OCI-M1 (cell line): ENCODE measurements at regions not wholly inside any gene's neighbourhood (a gene's known extent, or its start where the extent isn't known, plus 50 kb on each side); places are given as distances from the start of the nearest gene placed in this dataset.

ENCODE experiments used
- DNase-seq: peaks from one replicate; lab custom pipeline; 2025; lab: John Stamatoyannopoulos, UW

- no peak for DNase-seq
These were observed 79.1 kb downstream of the TRIB2 start for GRCh38 chr2:12795851-12796250.

- DNase-seq, result no peak
These were observed 79.9 kb downstream of the TRIB2 start for GRCh38 chr2:12796657-12797056.

- peak; percentile 52 for DNase-seq
These were observed 81.1 kb downstream of the TRIB2 start for GRCh38 chr2:12797815-12798214.

- no peak for DNase-seq
These were observed 86.9 kb downstream of the TRIB2 start for GRCh38 chr2:12803607-12804006.

GRCh38 chr2:12804091-12804856 is 87.5 kb downstream of the TRIB2 start:
- DNase-seq, result no peak

- DNase-seq, result no peak
These were observed 88.3 kb downstream of the TRIB2 start for GRCh38 chr2:12805033-12805432.

GRCh38 chr2:12806549-12807242 is 90.0 kb downstream of the TRIB2 start:
- DNase-seq, result no peak

- DNase-seq, result no peak
These were observed 91.4 kb downstream of the TRIB2 start for GRCh38 chr2:12807907-12808810.

GRCh38 chr2:12809526-12809925 is 92.8 kb downstream of the TRIB2 start:
- no peak for DNase-seq

GRCh38 chr2:12811916-12812315 is 95.2 kb downstream of the TRIB2 start:
- DNase-seq, result no peak

GRCh38 chr2:12813166-12813565 is 96.4 kb downstream of the TRIB2 start:
- no peak for DNase-seq

- no peak for DNase-seq
These were observed 99.9 kb downstream of the TRIB2 start for GRCh38 chr2:12816379-12817306.

- DNase-seq, result no peak
These were observed 101.1 kb downstream of the TRIB2 start for GRCh38 chr2:12817870-12818269.

- DNase-seq, result no peak
These were observed 101.8 kb downstream of the TRIB2 start for GRCh38 chr2:12818416-12819102.

GRCh38 chr2:12819103-12819475 is 102.4 kb downstream of the TRIB2 start:
- DNase-seq, result peak; percentile 85

GRCh38 chr2:12819721-12820120 is 103.0 kb downstream of the TRIB2 start:
- DNase-seq, result peak; percentile 94

- no peak for DNase-seq
These were observed 104.9 kb downstream of the TRIB2 start for GRCh38 chr2:12821656-12822055.

- DNase-seq, result no peak
These were observed 107.6 kb downstream of the TRIB2 start for GRCh38 chr2:12824351-12824777.

GRCh38 chr2:12824778-12825379 is 108.1 kb downstream of the TRIB2 start:
- DNase-seq, result no peak

- DNase-seq, result no peak
These were observed 110.0 kb downstream of the TRIB2 start for GRCh38 chr2:12826781-12827180.
